ENCODE measurements at regions not wholly inside any gene's neighbourhood (a gene's known extent, or its start where the extent isn't known, plus 50 kb on each side); places are given as distances from the start of the nearest gene placed in this dataset.

GRCh38 chr6:71722736-71723135, 163.6 kb upstream of the RIMS1 start:
- DNase-seq (ENCODE audit: low read depth), result no peak
- no peak overlapping the region for H3K4me3 ChIP-seq (ENCODE audit: control insufficient read depth, low read depth, low read length)
- no peak for TF ChIP-seq CTCF (IDR thresholded peaks at IDR 0.05; ENCODE audit: control insufficient read depth, insufficient read depth, low read depth, low read length, missing control alignments)

GRCh38 chr6:71724456-71725125, 161.8 kb upstream of the RIMS1 start:
- no peak for TF ChIP-seq CTCF (IDR thresholded peaks at IDR 0.05; ENCODE audit: control insufficient read depth, insufficient read depth, low read depth, low read length, missing control alignments)
- no peak for DNase-seq (ENCODE audit: low read depth)

GRCh38 chr6:71725126-71725470, 161.3 kb upstream of the RIMS1 start:
- DNase-seq (ENCODE audit: low read depth), result no peak
- no peak overlapping the region for H3K4me3 ChIP-seq (ENCODE audit: control insufficient read depth, low read depth, low read length)
- TF ChIP-seq CTCF (IDR thresholded peaks at IDR 0.05; ENCODE audit: control insufficient read depth, insufficient read depth, low read depth, low read length, missing control alignments), result no peak

More at GRCh38 chr6:71724456-71725125, 161.8 kb upstream of the RIMS1 start:
- H3K4me3 ChIP-seq (ENCODE audit: control insufficient read depth, low read depth, low read length), result no peak overlapping the region

- no peak overlapping the region for H3K4me3 ChIP-seq (ENCODE audit: control insufficient read depth, low read depth, low read length)
- TF ChIP-seq CTCF (IDR thresholded peaks at IDR 0.05; ENCODE audit: control insufficient read depth, insufficient read depth, low read depth, low read length, missing control alignments), result no peak
- DNase-seq (ENCODE audit: low read depth), result no peak
Observed at GRCh38 chr6:71726121-71726520, 160.2 kb upstream of the RIMS1 start.

- no peak for TF ChIP-seq CTCF (IDR thresholded peaks at IDR 0.05; ENCODE audit: control insufficient read depth, insufficient read depth, low read depth, low read length, missing control alignments)
- DNase-seq (ENCODE audit: low read depth), result no peak
- no peak overlapping the region for H3K4me3 ChIP-seq (ENCODE audit: control insufficient read depth, low read depth, low read length)
Observed at GRCh38 chr6:71727632-71728294, 158.6 kb upstream of the RIMS1 start.

- H3K4me3 ChIP-seq (ENCODE audit: control insufficient read depth, low read depth, low read length), result no peak overlapping the region
- DNase-seq (ENCODE audit: low read depth), result no peak
- no peak for TF ChIP-seq CTCF (IDR thresholded peaks at IDR 0.05; ENCODE audit: control insufficient read depth, insufficient read depth, low read depth, low read length, missing control alignments)
Observed at GRCh38 chr6:71730284-71730683, 156.1 kb upstream of the RIMS1 start.

Data from AG09309 (cell line).